GM12873 (cell line): ENCODE measurements at regions not wholly inside any gene's neighbourhood (a gene's known extent, or its start where the extent isn't known, plus 50 kb on each side); places are given as distances from the start of the nearest gene placed in this dataset.

Experiments used
- CTCF ChIP-seq: IDR thresholded peaks from 2 replicates; pipeline ENCODE4 v1.5.1; 2012; ENCODE audit warnings: low read depth, mild to moderate bottlenecking, moderate library complexity, low read length, control low read depth; ENCODE audit not compliant: insufficient read depth; ENCODE audit errors: missing control alignments

GRCh38 chr1:194734970-194735369, 1548.6 kb upstream of the B3GALT2 start:
- no peak for TF ChIP-seq CTCF

- TF ChIP-seq CTCF = no peak
Observed at GRCh38 chr1:194731025-194731424, 1544.6 kb upstream of the B3GALT2 start.

GRCh38 chr1:194730304-194730703, 1543.9 kb upstream of the B3GALT2 start:
- TF ChIP-seq CTCF = no peak

GRCh38 chr1:194723067-194723466, 1536.7 kb upstream of the B3GALT2 start:
- no peak for TF ChIP-seq CTCF

- TF ChIP-seq CTCF = no peak
Observed at GRCh38 chr1:194717941-194718340, 1531.5 kb upstream of the B3GALT2 start.

GRCh38 chr1:194717334-194717733, 1530.9 kb upstream of the B3GALT2 start:
- no peak for TF ChIP-seq CTCF

- no peak for TF ChIP-seq CTCF
Observed at GRCh38 chr1:194710671-194711070, 1524.3 kb upstream of the B3GALT2 start.
